Nephron (organoid): ENCODE measurements at regions not wholly inside any gene's neighbourhood (a gene's known extent, or its start where the extent isn't known, plus 50 kb on each side); places are given as distances from the start of the nearest gene placed in this dataset.

Experiments
- H3K27ac Mint-ChIP-seq, 3 experiments: 2 replicates each; pipeline ENCODE4 v1.8.0; 2020; ENCODE audit warnings: mixed read lengths in 3 of 3, mild to moderate bottlenecking in 2 of 3, moderate library complexity in 1 of 3
- H3K27me3 Mint-ChIP-seq: 2 replicates; pipeline ENCODE4 v1.8.0; 2021; ENCODE audit warnings: low read depth, mild to moderate bottlenecking, moderate library complexity, mixed read lengths
- H3K36me3 Mint-ChIP-seq: 2 replicates; pipeline ENCODE4 v1.8.0; 2020; ENCODE audit warnings: low read depth, mixed read lengths
- H3K4me1 Mint-ChIP-seq: 2 replicates; pipeline ENCODE4 v1.8.0; 2020; ENCODE audit warnings: mixed read lengths
- H3K4me3 Mint-ChIP-seq, 3 experiments: 2 replicates each; pipeline ENCODE4 v1.8.0; 2020; ENCODE audit warnings: mild to moderate bottlenecking in 3 of 3, mixed read lengths in 3 of 3, moderate library complexity in 2 of 3
- H3K9me3 Mint-ChIP-seq: 2 replicates; pipeline ENCODE4 v1.8.0; 2020; ENCODE audit warnings: mixed read lengths
- TF ChIP-seq, protein P1 (sequence below), 3 experiments: fragments of 200-600 bp; sonication (generic); IDR thresholded peaks; one replicate each; pipeline ENCODE4 v1.5.0; 2021; ENCODE audit warnings: antibody characterized with exemption in 3 of 3; ENCODE audit not compliant: unreplicated experiment in 3 of 3

DNA sequence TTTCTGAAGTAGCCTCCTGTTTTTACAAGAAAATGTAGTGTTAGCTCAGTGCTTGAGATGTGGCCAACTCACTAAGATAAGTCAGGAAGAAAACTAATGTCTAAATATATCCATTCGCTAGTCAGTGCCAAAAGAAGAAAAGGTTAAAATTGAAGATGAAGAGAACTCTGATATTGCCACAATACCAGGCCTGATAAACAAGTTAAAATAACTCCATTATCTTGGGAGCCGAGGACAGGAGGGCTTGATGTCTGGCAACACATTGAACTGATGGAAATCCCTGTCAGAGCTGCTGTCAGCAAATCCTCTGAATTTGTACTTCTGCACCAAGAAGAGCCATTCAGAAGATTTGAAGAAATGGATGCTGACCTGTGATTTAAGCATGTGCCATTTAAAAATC is 103.4 kb downstream of the LRRC70 start:
- no peak overlapping the region for H3K27ac Mint-ChIP-seq
- H3K4me1 Mint-ChIP-seq = no peaks in the 10 kb centered on the region
- no peaks in the 10 kb centered on the region for H3K36me3 Mint-ChIP-seq
- H3K4me3 Mint-ChIP-seq = no peak overlapping the region
- H3K9me3 Mint-ChIP-seq = peaks cover 17% of the 10 kb centered on the region
- TF ChIP-seq, protein P1, sequence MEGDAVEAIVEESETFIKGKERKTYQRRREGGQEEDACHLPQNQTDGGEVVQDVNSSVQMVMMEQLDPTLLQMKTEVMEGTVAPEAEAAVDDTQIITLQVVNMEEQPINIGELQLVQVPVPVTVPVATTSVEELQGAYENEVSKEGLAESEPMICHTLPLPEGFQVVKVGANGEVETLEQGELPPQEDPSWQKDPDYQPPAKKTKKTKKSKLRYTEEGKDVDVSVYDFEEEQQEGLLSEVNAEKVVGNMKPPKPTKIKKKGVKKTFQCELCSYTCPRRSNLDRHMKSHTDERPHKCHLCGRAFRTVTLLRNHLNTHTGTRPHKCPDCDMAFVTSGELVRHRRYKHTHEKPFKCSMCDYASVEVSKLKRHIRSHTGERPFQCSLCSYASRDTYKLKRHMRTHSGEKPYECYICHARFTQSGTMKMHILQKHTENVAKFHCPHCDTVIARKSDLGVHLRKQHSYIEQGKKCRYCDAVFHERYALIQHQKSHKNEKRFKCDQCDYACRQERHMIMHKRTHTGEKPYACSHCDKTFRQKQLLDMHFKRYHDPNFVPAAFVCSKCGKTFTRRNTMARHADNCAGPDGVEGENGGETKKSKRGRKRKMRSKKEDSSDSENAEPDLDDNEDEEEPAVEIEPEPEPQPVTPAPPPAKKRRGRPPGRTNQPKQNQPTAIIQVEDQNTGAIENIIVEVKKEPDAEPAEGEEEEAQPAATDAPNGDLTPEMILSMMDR (IDR thresholded peaks at IDR 0.05; ENCODE audit: unreplicated experiment in 3 of 3) = no peak
- peaks cover 2% of the 10 kb centered on the region for H3K27me3 Mint-ChIP-seq

DNA sequence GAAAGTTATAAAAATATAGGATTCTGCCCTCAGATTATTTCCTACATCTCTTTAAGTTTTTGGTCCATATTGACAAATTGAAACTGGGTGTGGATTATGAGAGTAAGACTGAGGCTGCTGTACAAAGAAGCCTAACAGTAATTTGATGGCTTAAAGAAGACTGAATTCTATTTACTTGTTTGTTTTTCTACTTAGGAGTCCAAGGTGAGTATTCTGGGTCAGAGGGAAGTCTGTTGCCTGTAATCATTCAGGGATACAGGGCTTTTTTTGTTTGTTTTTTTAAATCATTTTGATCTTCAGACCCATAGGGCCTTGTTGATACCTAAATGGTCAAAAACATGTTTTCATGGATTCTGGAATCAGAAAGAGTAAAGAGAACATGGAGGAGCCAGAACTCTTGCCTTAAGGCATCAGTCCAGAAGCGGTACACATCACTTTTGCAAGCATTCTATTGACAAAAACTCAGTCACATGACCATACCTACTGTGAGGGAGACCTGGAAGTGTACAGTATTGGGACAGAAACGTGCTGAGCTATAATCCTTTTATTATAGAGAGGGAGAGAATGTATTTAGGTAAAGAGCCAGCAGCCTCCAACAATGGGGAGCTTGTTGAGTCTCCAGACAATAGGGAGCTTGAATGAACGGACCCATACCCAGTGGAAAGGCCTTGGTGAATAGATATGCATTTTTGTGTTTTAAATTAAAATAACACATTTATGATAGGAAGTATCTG is 102.7 kb downstream of the LRRC70 start:
- no peak overlapping the region for H3K27ac Mint-ChIP-seq
- H3K4me1 Mint-ChIP-seq = no peaks in the 10 kb centered on the region
- H3K9me3 Mint-ChIP-seq = peaks cover 17% of the 10 kb centered on the region
- H3K36me3 Mint-ChIP-seq = no peaks in the 10 kb centered on the region
- TF ChIP-seq, protein P1 (IDR thresholded peaks at IDR 0.05; ENCODE audit: unreplicated experiment in 3 of 3) = no peak
- no peak overlapping the region for H3K4me3 Mint-ChIP-seq
- H3K27me3 Mint-ChIP-seq = no peaks in the 10 kb centered on the region

DNA sequence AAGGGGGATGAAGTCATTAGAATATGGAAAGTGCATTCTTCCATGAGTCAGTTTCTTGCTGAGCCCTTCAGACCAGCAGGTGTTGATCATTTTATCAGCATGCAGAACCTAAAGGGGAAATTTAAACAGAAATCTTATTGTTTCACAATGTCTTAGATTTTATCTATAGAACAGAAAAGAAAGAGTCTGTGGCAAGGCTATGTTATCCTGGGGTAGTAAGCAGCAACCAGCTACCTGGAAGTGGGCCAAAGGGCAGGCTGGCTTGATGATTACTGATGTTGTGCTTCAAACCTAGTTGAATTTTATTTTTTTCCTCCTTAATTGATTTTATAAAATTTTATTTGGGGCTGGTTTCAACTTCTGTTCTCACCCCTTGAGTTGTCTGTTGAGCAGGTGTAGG is 101.5 kb downstream of the LRRC70 start:
- Mint-ChIP-seq H3K9me3 (peaks cover 26% of the 10 kb centered on the region), H3K4me3 (no peak overlapping the region), H3K4me1 (no peaks in the 10 kb centered on the region), H3K27ac (no peak overlapping the region), H3K36me3 (no peaks in the 10 kb centered on the region), H3K27me3 (no peaks in the 10 kb centered on the region)
- TF ChIP-seq, protein P1 (IDR thresholded peaks at IDR 0.05; ENCODE audit: unreplicated experiment in 3 of 3) = no peak
